HT1080 (cell line): ENCODE measurements at regions not wholly inside any gene's neighbourhood (a gene's known extent, or its start where the extent isn't known, plus 50 kb on each side); places are given as distances from the start of the nearest gene placed in this dataset.

Source experiments
- DNase-seq: peaks from one replicate; pipeline ENCODE4 v3.0.0-alpha.2; 2015; ENCODE audit warnings: low read depth

DNA sequence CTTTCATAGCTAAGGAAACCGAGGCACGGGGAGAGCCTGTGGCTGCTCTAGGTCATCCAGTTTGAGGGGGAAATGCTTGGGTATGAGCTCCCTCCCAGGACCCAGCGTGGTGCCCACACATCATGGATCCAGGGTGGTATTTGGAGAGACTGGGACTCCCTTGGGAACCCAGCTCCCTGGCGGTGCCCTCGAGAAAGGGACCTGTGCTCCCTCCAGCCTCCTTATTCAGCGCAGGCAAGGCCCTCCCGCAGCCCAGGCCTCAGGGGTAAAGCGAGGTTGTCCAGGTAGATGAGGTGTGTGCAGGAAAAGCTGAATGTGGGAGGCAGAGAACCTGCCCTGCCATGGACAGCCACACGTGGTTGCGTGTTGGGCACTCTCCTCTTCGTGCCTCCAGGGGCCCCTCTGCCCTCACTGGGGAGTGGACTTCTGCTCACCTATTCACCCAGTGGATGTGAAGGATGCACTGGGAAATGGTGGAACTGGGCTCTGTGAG lies 53.8 kb upstream of the GPR78 start:
- no peak for DNase-seq

DNA sequence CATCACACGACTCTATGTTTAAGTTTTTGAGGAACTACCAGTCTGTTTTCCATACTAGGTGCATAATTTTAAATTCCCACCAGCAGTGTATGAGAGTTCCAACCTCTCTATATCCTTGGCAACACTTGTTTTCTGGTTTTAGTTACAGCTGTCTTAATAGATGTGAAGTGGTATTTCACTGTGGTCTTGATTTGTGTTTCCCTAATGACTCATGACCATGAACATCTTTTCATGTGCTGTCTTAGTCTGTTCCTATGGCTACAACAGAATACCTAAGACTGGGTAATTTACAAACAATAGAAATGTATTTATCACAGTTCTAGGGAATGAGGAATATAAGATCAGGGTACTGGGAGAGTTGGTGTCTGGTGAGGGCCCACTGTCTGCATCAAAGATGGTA lies 51.5 kb upstream of the GPR78 start:
- peak; percentile 50 for DNase-seq
